DND-41 (cell line): ENCODE measurements at regions not wholly inside any gene's neighbourhood (a gene's known extent, or its start where the extent isn't known, plus 50 kb on each side); places are given as distances from the start of the nearest gene placed in this dataset.

Experiments
- CTCF ChIP-seq: IDR thresholded peaks from 2 replicates; pipeline ENCODE4 v1.5.1; 2012; ENCODE audit warnings: borderline replicate concordance, low read length, moderate library complexity, mild to moderate bottlenecking; ENCODE audit not compliant: poor library complexity, severe bottlenecking; ENCODE audit errors: extremely low read depth
- EZH2 ChIP-seq: IDR thresholded peaks from 3 replicates; pipeline ENCODE4 v1.6.1; 2012; ENCODE audit warnings: borderline replicate concordance, low read depth, mild to moderate bottlenecking, moderate library complexity, low read length, inconsistent platforms; ENCODE audit not compliant: severe bottlenecking

GRCh38 chr1:244173769-244174168, 122.7 kb downstream of the ZBTB18 start:
- TF ChIP-seq CTCF (no peak), EZH2 (no peak)
